DMS 273 treated with DMSO at 0.1 percent for 48 hours (cell line): ENCODE measurements at regions not wholly inside any gene's neighbourhood (a gene's known extent, or its start where the extent isn't known, plus 50 kb on each side); places are given as distances from the start of the nearest gene placed in this dataset.

ENCODE experiments used
- DNase-seq: peaks from one replicate; lab custom pipeline; 2025; lab: John Stamatoyannopoulos, UW

GRCh38 chr2:15794608-15795134 lies 145.7 kb upstream of the MYCN start:
- no peak for DNase-seq

- DNase-seq, result no peak
These were observed 144.9 kb upstream of the MYCN start for GRCh38 chr2:15795426-15795825.

GRCh38 chr2:15796167-15796942 lies 144.0 kb upstream of the MYCN start:
- no peak for DNase-seq

DNA sequence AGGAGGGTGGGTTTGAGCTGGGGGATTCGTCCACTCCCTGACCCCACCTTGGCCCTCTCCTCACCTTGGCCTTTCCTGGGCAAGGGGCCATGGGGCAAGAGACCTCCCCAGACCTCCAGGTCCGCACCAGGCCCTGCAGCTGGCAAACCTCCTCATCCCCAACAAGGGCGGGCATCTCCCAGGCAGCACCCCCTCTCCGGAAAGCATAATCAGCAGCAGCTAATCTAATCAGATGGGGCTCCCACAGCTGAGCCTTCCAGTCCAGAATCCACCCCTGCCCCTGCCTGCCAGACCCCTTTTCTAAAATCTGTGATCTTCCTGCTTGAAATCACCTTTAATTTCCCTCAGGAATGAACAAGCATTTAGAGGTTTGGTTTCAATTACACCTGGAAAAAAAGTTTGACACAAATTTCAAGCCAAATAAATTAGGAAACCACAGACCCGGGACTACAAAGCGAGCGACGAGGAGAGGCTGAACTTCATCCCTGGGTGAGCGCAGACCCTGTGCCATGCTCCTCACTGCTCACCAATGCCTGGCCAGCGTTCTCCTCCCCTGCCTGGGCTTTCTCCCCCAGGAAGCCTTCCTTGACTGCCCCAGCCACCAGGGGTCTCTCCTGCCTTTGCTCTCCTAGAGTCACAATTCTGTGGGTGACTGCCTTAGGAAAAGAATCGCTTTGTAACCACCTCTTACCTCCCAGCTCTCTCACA lies 143.0 kb upstream of the MYCN start:
- no peak for DNase-seq

DNA sequence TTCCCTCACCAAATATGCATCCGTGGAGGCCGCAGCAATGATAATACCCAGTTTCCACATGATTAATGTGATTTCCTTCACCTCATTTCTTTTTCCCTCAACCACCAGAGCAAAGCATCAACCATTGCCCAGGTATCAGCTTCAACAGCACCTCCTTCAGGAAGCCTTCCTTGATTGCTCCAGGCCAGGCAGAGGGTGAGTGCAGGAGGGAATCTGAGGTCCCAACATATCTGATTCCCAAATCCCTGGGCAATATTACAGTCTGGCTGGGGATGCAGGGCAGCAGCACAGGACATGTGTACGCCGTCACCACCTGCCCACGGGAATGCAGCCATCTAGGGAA lies 142.4 kb upstream of the MYCN start:
- no peak for DNase-seq

GRCh38 chr2:15798701-15799431 lies 141.5 kb upstream of the MYCN start:
- DNase-seq, result no peak

- no peak for DNase-seq
These were observed 140.9 kb upstream of the MYCN start for GRCh38 chr2:15799432-15799827.

- DNase-seq, result no peak
These were observed 139.6 kb upstream of the MYCN start for GRCh38 chr2:15800495-15801329.

GRCh38 chr2:15801439-15801838 lies 138.9 kb upstream of the MYCN start:
- no peak for DNase-seq

DNA sequence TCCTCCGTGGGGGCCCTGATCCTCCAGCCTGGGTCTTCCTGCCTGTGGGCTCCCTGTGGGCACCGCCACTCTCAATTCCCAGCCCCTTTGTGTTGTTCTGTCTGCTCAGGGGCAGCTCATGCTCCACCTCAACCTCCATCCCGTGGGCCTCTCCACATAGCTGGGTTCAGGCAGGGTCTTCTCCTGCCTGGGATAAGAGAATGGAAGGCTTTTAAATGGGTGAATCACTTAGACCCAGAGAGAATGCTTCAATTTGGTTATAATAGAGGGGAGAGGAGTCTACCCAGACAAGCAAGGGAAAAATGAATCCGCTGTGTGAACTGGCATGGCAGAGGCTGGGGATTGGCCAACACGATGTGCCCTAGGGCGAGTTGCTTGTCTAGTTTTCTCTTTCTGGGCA lies 138.4 kb upstream of the MYCN start:
- no peak for DNase-seq

GRCh38 chr2:15802657-15803542 lies 137.4 kb upstream of the MYCN start:
- DNase-seq, result no peak

DNA sequence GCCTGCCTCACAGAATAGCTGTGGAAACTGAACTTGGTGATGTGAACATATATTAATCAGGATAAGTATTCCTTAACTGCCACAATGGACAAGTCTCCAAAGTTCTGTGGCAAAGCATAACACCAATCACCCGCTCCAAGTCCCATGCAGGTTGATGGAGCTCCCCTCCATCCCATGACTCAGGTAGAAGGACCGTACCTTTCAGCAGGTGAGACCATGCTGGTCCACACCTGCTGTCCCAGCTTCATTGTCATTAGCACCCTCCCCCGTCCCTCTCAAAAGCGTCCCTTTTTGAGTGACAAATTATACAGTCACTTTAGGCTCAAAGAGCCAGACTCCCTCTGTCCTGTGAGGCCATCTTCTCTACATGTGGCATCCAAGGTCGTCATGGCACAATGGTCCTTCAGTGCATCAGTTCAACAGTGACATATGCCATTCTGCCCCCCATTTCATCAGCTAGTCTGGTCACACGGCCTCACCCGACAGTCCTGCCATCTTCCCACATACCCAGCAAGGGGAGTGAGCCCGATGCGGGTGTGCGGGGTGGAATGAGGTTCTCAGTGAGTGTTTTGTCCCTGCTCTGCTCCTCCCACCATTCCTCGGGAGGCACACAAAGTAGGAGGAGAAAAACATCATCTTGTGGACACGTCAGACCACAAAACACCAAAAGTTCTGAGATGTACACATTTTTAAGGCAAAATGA lies 136.7 kb upstream of the MYCN start:
- no peak for DNase-seq

GRCh38 chr2:15804246-15804619 lies 136.1 kb upstream of the MYCN start:
- DNase-seq, result no peak

DNA sequence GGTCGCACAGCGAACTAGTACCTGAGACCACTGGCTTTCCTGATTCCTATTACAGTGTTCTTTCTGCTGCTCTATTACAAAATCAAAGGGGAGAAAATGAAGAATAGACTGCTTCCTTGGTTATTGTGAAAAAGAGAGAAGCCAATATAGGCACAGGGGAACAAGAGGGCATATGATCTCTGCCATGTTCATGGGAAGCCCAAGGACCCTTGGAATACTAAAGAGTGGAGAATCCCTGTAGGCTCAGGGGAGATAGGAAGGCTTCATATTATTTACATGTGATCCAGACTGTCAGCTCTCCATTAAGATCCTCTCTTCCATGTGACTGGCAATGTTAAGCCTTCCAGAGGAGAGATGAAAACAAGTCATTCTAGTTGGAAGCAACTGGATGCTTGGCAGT lies 135.7 kb upstream of the MYCN start:
- no peak for DNase-seq

DNA sequence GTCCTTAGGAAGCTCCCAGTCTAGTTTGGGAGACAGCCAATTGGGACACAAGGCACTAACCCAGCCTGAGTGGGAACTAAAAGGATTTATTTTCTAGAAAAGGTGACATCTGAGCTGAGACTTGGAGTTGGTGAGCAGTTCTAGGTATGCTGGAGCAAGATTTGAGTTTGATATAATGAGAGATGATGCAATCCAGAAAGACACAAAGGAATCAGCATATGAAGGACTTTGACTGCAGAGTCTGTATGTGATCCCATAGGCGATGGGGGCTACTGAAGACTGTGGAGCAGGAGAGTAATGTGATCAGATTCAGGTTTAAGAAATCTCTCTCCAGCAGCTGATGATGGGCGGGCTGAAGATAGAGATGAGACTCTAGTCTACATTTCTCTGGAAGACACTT lies 135.1 kb upstream of the MYCN start:
- no peak for DNase-seq

- no peak for DNase-seq
These were observed 134.6 kb upstream of the MYCN start for GRCh38 chr2:15805772-15806171.

- DNase-seq, result no peak
These were observed 133.4 kb upstream of the MYCN start for GRCh38 chr2:15806801-15807417.

DNA sequence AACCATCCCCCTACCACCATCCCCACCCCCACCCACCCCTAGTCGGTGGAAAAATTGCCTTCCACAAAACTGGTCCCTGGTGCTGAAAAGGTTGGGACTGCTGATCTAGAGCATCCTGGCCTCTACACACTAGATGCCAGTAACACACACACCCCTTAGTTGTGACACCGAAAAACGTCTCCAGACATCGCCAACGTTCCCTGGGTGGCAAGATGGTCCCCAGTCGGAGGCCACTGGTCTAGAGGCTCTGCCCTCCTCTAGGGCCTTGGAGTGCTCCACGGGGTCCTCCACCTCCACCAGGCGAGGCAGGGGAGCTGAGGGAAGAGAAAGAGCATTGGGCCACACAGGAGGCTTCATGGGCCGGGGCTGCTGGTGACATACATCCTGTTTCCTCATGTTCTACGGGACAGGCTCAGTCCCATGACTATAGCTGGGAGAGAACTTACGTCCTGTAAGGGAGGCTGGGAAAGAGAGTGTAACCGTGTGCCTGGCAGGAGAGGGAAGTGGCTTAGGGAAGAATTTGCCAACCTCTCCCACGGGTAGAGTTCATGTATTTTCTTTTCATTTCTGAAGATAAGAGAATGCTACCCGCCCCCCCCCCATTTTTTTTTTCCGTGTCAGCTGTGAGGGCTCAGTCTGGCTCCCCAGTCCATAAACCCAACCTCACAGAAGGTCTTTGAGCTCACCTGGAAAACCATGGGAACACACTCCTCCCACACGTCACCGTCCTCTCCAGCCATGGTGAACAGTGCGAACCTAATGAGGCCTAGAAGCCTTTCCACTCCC lies 132.7 kb upstream of the MYCN start:
- DNase-seq, result no peak
